K562 (cell line): ENCODE measurements at regions not wholly inside any gene's neighbourhood (a gene's known extent, or its start where the extent isn't known, plus 50 kb on each side); places are given as distances from the start of the nearest gene placed in this dataset.

Experiments used
- HDAC3 ChIP-seq: fragments of 450-650 bp; IDR thresholded peaks from 2 replicates; pipeline ENCODE4 v1.6.1; 2018; ENCODE audit warnings: borderline replicate concordance, mild to moderate bottlenecking, moderate library complexity; ENCODE audit not compliant: partially characterized antibody
- HEY1 ChIP-seq: fragments of 250-450 bp; sonication (Bioruptor Pico); IDR thresholded peaks from 2 replicates; pipeline ENCODE4 v1.5.0; 2020; ENCODE audit warnings: mild to moderate bottlenecking, moderate library complexity, borderline replicate concordance
- LEF1 ChIP-seq: fragments of 450-650 bp; IDR thresholded peaks from 2 replicates; pipeline ENCODE4 v1.6.1; 2016; ENCODE audit warnings: mild to moderate bottlenecking
- PTTG1 ChIP-seq: fragments of 450-650 bp; IDR thresholded peaks from 2 replicates; pipeline ENCODE4 v1.6.1; 2016; ENCODE audit warnings: low read depth, mild to moderate bottlenecking, missing genetic modification characterization, missing compliant biosample characterization
- RBM25 ChIP-seq: fragments of 200-400 bp; formaldehyde crosslinking; IDR thresholded peaks from 2 replicates; pipeline ENCODE4 v1.6.1; 2018; ENCODE audit warnings: low read length, low read depth, moderate library complexity; ENCODE audit not compliant: severe bottlenecking
- RFX1 ChIP-seq: fragments of 450-650 bp; IDR thresholded peaks from 2 replicates; pipeline ENCODE4 v1.6.1; 2016; ENCODE audit warnings: mild to moderate bottlenecking, moderate library complexity
- RFX7 ChIP-seq: fragments of 250-450 bp; sonication (Bioruptor Pico); IDR thresholded peaks from 2 replicates; pipeline ENCODE4 v1.5.1; 2021; ENCODE audit warnings: mild to moderate bottlenecking
- SLC30A9 ChIP-seq: fragments of 250-450 bp; sonication (Bioruptor Pico); IDR thresholded peaks from 2 replicates; pipeline ENCODE4 v1.8.0; 2022; ENCODE audit warnings: mild to moderate bottlenecking, moderate library complexity
- TARDBP ChIP-seq: fragments of 450-650 bp; IDR thresholded peaks from 2 replicates; pipeline ENCODE4 v1.6.1; 2016
- ZFP1 ChIP-seq: fragments of 450-650 bp; formaldehyde crosslinking; IDR thresholded peaks from 2 replicates; pipeline ENCODE4 v1.4.0; 2020; ENCODE audit warnings: mild to moderate bottlenecking, mixed read lengths
- ZNF277 ChIP-seq: fragments of 250-450 bp; sonication (Bioruptor Pico); IDR thresholded peaks from 2 replicates; pipeline ENCODE4 v1.8.0; 2022; ENCODE audit warnings: inconsistent platforms, mild to moderate bottlenecking, moderate library complexity, borderline replicate concordance
- ZNF3 ChIP-seq: fragments of 250-450 bp; sonication (Bioruptor Pico); IDR thresholded peaks from 2 replicates; pipeline ENCODE4 v1.5.0; 2021; ENCODE audit warnings: mild to moderate bottlenecking, moderate library complexity
- ZNF699 ChIP-seq: fragments of 250-450 bp; sonication (Bioruptor Pico); IDR thresholded peaks from 2 replicates; pipeline ENCODE4 v1.8.0; 2021; ENCODE audit warnings: mild to moderate bottlenecking, moderate library complexity; ENCODE audit not compliant: insufficient replicate concordance
- TF ChIP-seq, protein P1 (sequence below), 2 experiments: IDR thresholded peaks in 1 of 2; conservative IDR thresholded peaks in 1 of 2; 2 replicates each; pipeline ENCODE4 v1.6.1; 2016; ENCODE audit warnings: low read depth in 2 of 2, mild to moderate bottlenecking in 1 of 2, missing compliant biosample characterization in 1 of 2, missing genetic modification characterization in 1 of 2, moderate library complexity in 1 of 2

DNA sequence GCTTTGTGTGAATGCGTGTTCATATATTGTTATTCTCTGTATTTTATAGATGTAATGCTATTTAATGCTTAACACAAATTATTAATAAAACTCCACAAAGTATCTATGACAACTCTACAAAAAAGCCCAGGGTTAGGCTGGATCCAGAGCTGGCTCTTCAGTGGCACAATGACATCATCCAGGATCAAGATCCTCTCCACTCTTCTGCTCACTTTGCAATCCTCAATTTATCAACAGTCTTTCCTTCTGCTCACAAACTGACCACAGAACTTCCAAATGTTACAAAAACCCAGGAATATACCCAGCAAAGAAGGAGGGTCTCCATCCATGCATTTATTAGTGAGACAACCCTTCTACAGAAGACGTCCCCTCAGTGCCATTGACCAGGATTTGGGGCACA is 132.3 kb downstream of the HNRNPD start (continued):
- no peak for TF ChIP-seq ZNF699 (CRISPR knock-in tag)
- TF ChIP-seq, protein P1, sequence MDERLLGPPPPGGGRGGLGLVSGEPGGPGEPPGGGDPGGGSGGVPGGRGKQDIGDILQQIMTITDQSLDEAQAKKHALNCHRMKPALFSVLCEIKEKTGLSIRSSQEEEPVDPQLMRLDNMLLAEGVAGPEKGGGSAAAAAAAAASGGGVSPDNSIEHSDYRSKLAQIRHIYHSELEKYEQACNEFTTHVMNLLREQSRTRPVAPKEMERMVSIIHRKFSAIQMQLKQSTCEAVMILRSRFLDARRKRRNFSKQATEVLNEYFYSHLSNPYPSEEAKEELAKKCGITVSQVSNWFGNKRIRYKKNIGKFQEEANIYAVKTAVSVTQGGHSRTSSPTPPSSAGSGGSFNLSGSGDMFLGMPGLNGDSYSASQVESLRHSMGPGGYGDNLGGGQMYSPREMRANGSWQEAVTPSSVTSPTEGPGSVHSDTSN (CRISPR knock-in tag; IDR thresholded peaks at IDR 0.05; ENCODE audit: low read depth), result no peak
- TF ChIP-seq, protein P1 (tag; conservative IDR thresholded peaks at IDR 0.05; ENCODE audit: low read depth), result no peak
- no peak for TF ChIP-seq SLC30A9
- TF ChIP-seq ZNF277 (CRISPR knock-in tag), result no peak
- TF ChIP-seq RFX1, result no peak
- no peak for TF ChIP-seq LEF1
- no peak for TF ChIP-seq TARDBP
- TF ChIP-seq RFX7 (CRISPR knock-in tag), result no peak
- no peak for TF ChIP-seq HEY1
- no peak for TF ChIP-seq ZNF3 (CRISPR knock-in tag)
- TF ChIP-seq RBM25, result no peak
- TF ChIP-seq PTTG1, result no peak
- TF ChIP-seq ZFP1, result no peak
- no peak for TF ChIP-seq HDAC3
